ENCODE measurements at regions not wholly inside any gene's neighbourhood (a gene's known extent, or its start where the extent isn't known, plus 50 kb on each side); places are given as distances from the start of the nearest gene placed in this dataset.

DNA sequence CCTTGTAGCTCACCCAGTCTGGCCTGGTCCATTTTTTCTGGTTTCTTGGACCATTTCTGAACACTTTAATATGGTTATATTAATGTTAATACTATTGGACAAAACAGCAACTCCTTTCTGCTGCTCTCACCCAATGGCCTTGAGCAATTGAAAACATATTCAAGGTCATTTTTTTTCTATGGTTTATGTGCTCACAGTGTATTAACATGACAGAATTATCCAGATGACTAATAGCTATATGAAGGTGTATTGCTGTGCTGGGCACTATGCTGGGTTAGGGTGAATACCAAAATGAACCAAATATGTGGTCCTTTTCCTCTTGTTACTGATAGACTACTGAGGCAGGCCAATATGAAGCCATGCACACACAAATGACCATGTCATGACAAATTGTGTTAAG, 591.6 kb upstream of the PLXNA2 start:
- Histone ChIP-seq H3F3A (ENCODE audit: insufficient read depth) (no peaks in the 10 kb centered on the region), H3K4me1 (ENCODE audit: insufficient read depth) (no peaks in the 10 kb centered on the region), H3K9me2 (ENCODE audit: insufficient read depth) (no peaks in the 10 kb centered on the region), H4K20me1 (ENCODE audit: insufficient read depth) (no peaks in the 10 kb centered on the region), H3K36me3 (ENCODE audit: low read depth) (no peaks in the 10 kb centered on the region), H3K9me3 (ENCODE audit: low read depth) (no peaks in the 10 kb centered on the region), H3K9ac (no peak overlapping the region), H3K4me3 (no peak overlapping the region), H3K27ac (no peak overlapping the region), H2AFZ (no peak overlapping the region), H3K4me2 (ENCODE audit: unreplicated experiment) (no peak overlapping the region), H3K79me2 (ENCODE audit: insufficient read depth) (no peaks in the 10 kb centered on the region), H3K27me3 (replicated peaks; ENCODE audit: insufficient read depth) (no peaks in the 10 kb centered on the region)
- no peak for DNase-seq
- no peak for TF ChIP-seq EZH2 (IDR thresholded peaks at IDR 0.05; ENCODE audit: insufficient read depth, poor library complexity, severe bottlenecking)
- no peak for TF ChIP-seq EZH2phosphoT487 (IDR thresholded peaks at IDR 0.05; ENCODE audit: insufficient read depth, low read depth)
- in situ Hi-C loops (cut with MboI), result no loop called here

DNA sequence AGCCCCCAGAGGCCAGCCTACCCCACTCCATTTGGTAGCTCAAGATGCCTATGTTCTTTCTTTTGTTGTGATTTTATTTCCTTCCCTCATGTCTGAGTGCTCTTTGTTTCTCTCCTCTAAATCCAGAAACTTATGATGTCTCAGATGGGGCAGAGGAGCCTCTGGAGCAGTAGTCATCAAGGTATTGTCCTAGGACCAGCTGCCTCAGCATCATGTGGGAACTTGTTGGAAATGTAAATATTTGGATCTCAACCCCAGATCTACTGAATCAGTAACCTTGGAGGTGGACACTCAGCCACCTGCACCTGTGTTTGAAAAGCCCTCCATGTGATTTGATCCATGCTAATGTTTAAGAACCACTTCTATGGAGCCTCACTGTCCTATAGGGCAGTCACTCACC, 593.1 kb upstream of the PLXNA2 start:
- H3K27me3 ChIP-seq (replicated peaks; ENCODE audit: insufficient read depth), result no peaks in the 10 kb centered on the region
- no peaks in the 10 kb centered on the region for H3K4me1 ChIP-seq (ENCODE audit: insufficient read depth)
- H3K79me2 ChIP-seq (ENCODE audit: insufficient read depth), result no peaks in the 10 kb centered on the region
- H3K4me2 ChIP-seq (ENCODE audit: unreplicated experiment), result no peak overlapping the region
- no peaks in the 10 kb centered on the region for H3K9me2 ChIP-seq (ENCODE audit: insufficient read depth)
- no peak for DNase-seq
- no peak for TF ChIP-seq EZH2 (IDR thresholded peaks at IDR 0.05; ENCODE audit: insufficient read depth, poor library complexity, severe bottlenecking)
- no peak for TF ChIP-seq EZH2phosphoT487 (IDR thresholded peaks at IDR 0.05; ENCODE audit: insufficient read depth, low read depth)
- no peaks in the 10 kb centered on the region for H3K9me3 ChIP-seq (ENCODE audit: low read depth)
- no peak overlapping the region for H3K27ac ChIP-seq
- H2AFZ ChIP-seq, result no peak overlapping the region
- in situ Hi-C loops (cut with MboI), result no loop called here
- H3F3A ChIP-seq (ENCODE audit: insufficient read depth), result no peaks in the 10 kb centered on the region
- no peaks in the 10 kb centered on the region for H3K36me3 ChIP-seq (ENCODE audit: low read depth)
- no peak overlapping the region for H3K4me3 ChIP-seq
- no peaks in the 10 kb centered on the region for H4K20me1 ChIP-seq (ENCODE audit: insufficient read depth)
- H3K9ac ChIP-seq, result no peak overlapping the region

DNA sequence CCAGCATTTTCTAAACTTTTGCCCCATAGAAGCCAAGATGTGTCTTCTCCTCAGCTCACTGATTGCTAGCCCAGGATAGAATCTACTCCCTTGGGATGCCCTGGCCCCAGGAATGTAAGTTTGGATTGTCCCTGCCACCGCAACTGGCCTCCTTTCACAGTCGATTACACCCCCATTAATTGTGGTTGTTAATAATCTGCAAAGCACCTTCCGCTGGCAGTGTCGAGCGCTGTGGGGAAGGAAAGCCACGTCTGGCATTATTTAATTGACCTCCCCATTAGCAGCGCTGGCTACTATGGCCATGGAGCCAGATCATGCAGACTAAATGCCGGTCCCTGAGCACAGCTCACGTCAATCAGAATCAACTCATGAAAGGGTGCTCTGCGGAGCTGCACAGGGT, 597.3 kb upstream of the PLXNA2 start:
- Histone ChIP-seq H3K9me2 (ENCODE audit: insufficient read depth) (no peaks in the 10 kb centered on the region), H3K4me1 (ENCODE audit: insufficient read depth) (no peaks in the 10 kb centered on the region), H3K27ac (no peak overlapping the region), H3K4me3 (no peak overlapping the region), H3F3A (ENCODE audit: insufficient read depth) (no peaks in the 10 kb centered on the region), H3K9me3 (ENCODE audit: low read depth) (no peaks in the 10 kb centered on the region), H3K27me3 (replicated peaks; ENCODE audit: insufficient read depth) (no peaks in the 10 kb centered on the region), H4K20me1 (ENCODE audit: insufficient read depth) (no peaks in the 10 kb centered on the region), H2AFZ (no peak overlapping the region), H3K79me2 (ENCODE audit: insufficient read depth) (no peaks in the 10 kb centered on the region), H3K4me2 (ENCODE audit: unreplicated experiment) (no peak overlapping the region), H3K9ac (no peak overlapping the region), H3K36me3 (ENCODE audit: low read depth) (no peaks in the 10 kb centered on the region)
- no peak for TF ChIP-seq EZH2phosphoT487 (IDR thresholded peaks at IDR 0.05; ENCODE audit: insufficient read depth, low read depth)
- DNase-seq, result no peak
- 41 to 46% methylated on average over 10 of the region's 10 CpGs for WGBS, 2 experiments (ENCODE audit: low coverage in 1 of 2, low lambda C conversion rate in 2 of 2, missing lambda C conversion rate in 2 of 2)
- in situ Hi-C loops (cut with MboI), result no loop called here

DNA sequence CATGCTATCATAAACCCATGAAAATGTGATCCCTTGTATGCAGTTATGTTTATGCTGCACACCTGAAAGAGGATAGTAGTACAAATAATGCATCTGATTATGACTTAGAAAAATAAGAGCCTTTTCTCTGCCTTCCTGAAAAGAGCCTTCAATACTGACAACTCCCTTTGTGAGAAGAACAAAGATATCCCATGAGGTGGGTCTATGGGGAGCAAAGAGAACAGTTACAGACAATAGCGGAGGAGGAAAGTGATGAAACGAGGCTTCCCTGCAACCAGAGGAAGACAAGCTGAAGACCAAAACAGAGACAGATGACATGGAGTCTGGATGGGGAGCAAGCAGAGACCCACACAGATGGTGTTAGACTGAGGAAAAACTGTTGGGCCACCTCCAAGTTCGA, 598.3 kb upstream of the PLXNA2 start:
- no peak for TF ChIP-seq EZH2 (IDR thresholded peaks at IDR 0.05; ENCODE audit: insufficient read depth, poor library complexity, severe bottlenecking)
- TF ChIP-seq EZH2phosphoT487 (IDR thresholded peaks at IDR 0.05; ENCODE audit: insufficient read depth, low read depth), result no peak
- Histone ChIP-seq H3K9me2 (ENCODE audit: insufficient read depth) (no peaks in the 10 kb centered on the region), H3K4me1 (ENCODE audit: insufficient read depth) (no peaks in the 10 kb centered on the region), H3K79me2 (ENCODE audit: insufficient read depth) (no peaks in the 10 kb centered on the region), H3K27ac (no peak overlapping the region), H2AFZ (no peak overlapping the region), H3K27me3 (replicated peaks; ENCODE audit: insufficient read depth) (no peaks in the 10 kb centered on the region), H3F3A (ENCODE audit: insufficient read depth) (no peaks in the 10 kb centered on the region), H3K4me3 (no peak overlapping the region), H3K4me2 (ENCODE audit: unreplicated experiment) (no peak overlapping the region), H4K20me1 (ENCODE audit: insufficient read depth) (no peaks in the 10 kb centered on the region), H3K9me3 (ENCODE audit: low read depth) (no peaks in the 10 kb centered on the region), H3K36me3 (ENCODE audit: low read depth) (no peaks in the 10 kb centered on the region), H3K9ac (no peak overlapping the region)
- DNase-seq, result no peak
- 16 to 29% methylated on average over 3 of the region's 3 CpGs for whole genome bisulfite sequencing, 2 experiments (ENCODE audit: low coverage in 1 of 2, low lambda C conversion rate in 2 of 2, missing lambda C conversion rate in 2 of 2)
- in situ Hi-C loops (cut with MboI), result no loop called here

DNA sequence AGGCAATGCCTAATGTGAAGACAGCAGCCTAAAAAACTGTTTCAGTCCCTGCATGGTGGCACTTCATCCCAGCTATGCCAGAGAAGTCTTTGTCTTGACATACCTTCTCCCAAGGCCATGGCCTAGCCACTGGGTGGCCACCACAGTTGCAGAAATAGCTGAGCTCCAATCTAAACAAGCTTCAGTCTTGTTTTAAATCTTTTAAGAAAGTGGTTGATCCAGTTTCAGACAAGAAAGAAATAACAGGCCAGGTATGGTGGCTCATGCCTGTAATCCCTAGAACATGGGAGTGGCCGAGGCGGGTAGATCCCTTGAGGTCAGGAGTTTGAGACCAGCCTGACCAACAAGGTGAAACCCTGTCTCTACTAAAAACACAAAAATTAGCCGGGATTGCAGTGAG, 600.0 kb upstream of the PLXNA2 start:
- no peaks in the 10 kb centered on the region for H3K79me2 ChIP-seq (ENCODE audit: insufficient read depth)
- H3K9me2 ChIP-seq (ENCODE audit: insufficient read depth), result no peaks in the 10 kb centered on the region
- no peaks in the 10 kb centered on the region for H3K36me3 ChIP-seq (ENCODE audit: low read depth)
- no peak overlapping the region for H2AFZ ChIP-seq
- no peaks in the 10 kb centered on the region for H3K9me3 ChIP-seq (ENCODE audit: low read depth)
- no peak overlapping the region for H3K4me2 ChIP-seq (ENCODE audit: unreplicated experiment)
- no peak overlapping the region for H3K27ac ChIP-seq
- no peaks in the 10 kb centered on the region for H3K27me3 ChIP-seq (replicated peaks; ENCODE audit: insufficient read depth)
- no peaks in the 10 kb centered on the region for H3K4me1 ChIP-seq (ENCODE audit: insufficient read depth)
- DNase-seq, result no peak
- no peak overlapping the region for H3K9ac ChIP-seq
- in situ Hi-C loops (cut with MboI), result no loop called here
- TF ChIP-seq EZH2 (IDR thresholded peaks at IDR 0.05; ENCODE audit: insufficient read depth, poor library complexity, severe bottlenecking) (no peak), EZH2phosphoT487 (IDR thresholded peaks at IDR 0.05; ENCODE audit: insufficient read depth, low read depth) (no peak)
- WGBS, 2 experiments (ENCODE audit: low coverage in 1 of 2, low lambda C conversion rate in 2 of 2, missing lambda C conversion rate in 2 of 2), result 34 to 40% methylated on average over 3 of the region's 3 CpGs
- no peaks in the 10 kb centered on the region for H3F3A ChIP-seq (ENCODE audit: insufficient read depth)
- H4K20me1 ChIP-seq (ENCODE audit: insufficient read depth), result no peaks in the 10 kb centered on the region
- H3K4me3 ChIP-seq, result no peak overlapping the region
